ENCODE measurements at regions not wholly inside any gene's neighbourhood (a gene's known extent, or its start where the extent isn't known, plus 50 kb on each side); places are given as distances from the start of the nearest gene placed in this dataset.

GRCh38 chr12:17015501-17015900 lies 409.5 kb upstream of the LMO3 start:
- 0% methylated on average over 1 of the region's 1 CpG for WGBS (ENCODE audit: insufficient coverage, low coverage, missing lambda C conversion rate)
- H2AFZ ChIP-seq (ENCODE audit: low read depth, low read length): no peak overlapping the region
- H3K4me3 ChIP-seq: no peak overlapping the region
- FAIRE-seq (no peak), DNase-seq (ENCODE audit: extremely low read depth in 1 of 4, low spot score in 3 of 4) (no peak), ATAC-seq (no peak)
- no peaks in the 10 kb centered on the region for H3K9me1 ChIP-seq (ENCODE audit: control insufficient read depth, insufficient read depth, low read length)
- H3K4me2 ChIP-seq (ENCODE audit: insufficient read depth, low read length): no peak overlapping the region
- no peaks in the 10 kb centered on the region for H4K20me1 ChIP-seq (replicated peaks; ENCODE audit: control insufficient read depth, insufficient read depth, low read length)
- H3K9ac ChIP-seq (ENCODE audit: insufficient read depth in 1 of 2, low read depth in 2 of 2, low read length in 2 of 2): no peak overlapping the region
- H3K79me2 ChIP-seq (ENCODE audit: control insufficient read depth, insufficient read depth, low read length): no peaks in the 10 kb centered on the region
- no peaks in the 10 kb centered on the region for H3K36me3 ChIP-seq (ENCODE audit: control insufficient read depth, insufficient read depth, low read length)
- in situ Hi-C loops (cut with MboI): no loop called here
- POLR2A ChIA-PET: interaction anchor here (0.7 kb wide), 1 partner anchor 30 kb away, joined by 3 read pairs; no protein-coding TSS in a partner anchor
- no peaks in the 10 kb centered on the region for H3K4me1 ChIP-seq (replicated peaks in 1 of 2; ENCODE audit: control insufficient read depth in 2 of 2, insufficient read depth in 2 of 2, low read length in 2 of 2)
- no peaks in the 10 kb centered on the region for H3K9me3 ChIP-seq (replicated peaks; ENCODE audit: control insufficient read depth, insufficient read depth, low read depth, low read length)
- no peaks in the 10 kb centered on the region for H3K27me3 ChIP-seq (ENCODE audit: control insufficient read depth in 2 of 2, insufficient read depth in 2 of 2, low read length in 2 of 2)
- no peak for TF ChIP-seq ZC3H4 (CRISPR knock-in tag; IDR thresholded peaks at IDR 0.05; ENCODE audit: borderline replicate concordance)
- no peak for TF ChIP-seq TAF1 (IDR thresholded peaks at IDR 0.05; ENCODE audit: control insufficient read depth, extremely low read depth, insufficient read depth, low read length, severe bottlenecking)
- TF ChIP-seq, protein P1, sequence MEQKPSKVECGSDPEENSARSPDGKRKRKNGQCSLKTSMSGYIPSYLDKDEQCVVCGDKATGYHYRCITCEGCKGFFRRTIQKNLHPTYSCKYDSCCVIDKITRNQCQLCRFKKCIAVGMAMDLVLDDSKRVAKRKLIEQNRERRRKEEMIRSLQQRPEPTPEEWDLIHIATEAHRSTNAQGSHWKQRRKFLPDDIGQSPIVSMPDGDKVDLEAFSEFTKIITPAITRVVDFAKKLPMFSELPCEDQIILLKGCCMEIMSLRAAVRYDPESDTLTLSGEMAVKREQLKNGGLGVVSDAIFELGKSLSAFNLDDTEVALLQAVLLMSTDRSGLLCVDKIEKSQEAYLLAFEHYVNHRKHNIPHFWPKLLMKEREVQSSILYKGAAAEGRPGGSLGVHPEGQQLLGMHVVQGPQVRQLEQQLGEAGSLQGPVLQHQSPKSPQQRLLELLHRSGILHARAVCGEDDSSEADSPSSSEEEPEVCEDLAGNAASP (IDR thresholded peaks at IDR 0.05): no peak
- TF ChIP-seq KDM4B (IDR thresholded peaks at IDR 0.05; ENCODE audit: borderline replicate concordance in 2 of 2, low read depth in 1 of 2): no peak
- TF ChIP-seq MCM2 (IDR thresholded peaks at IDR 0.05; ENCODE audit: low read depth): no peak
- no peak for TF ChIP-seq ZNF644 (tag; IDR thresholded peaks at IDR 0.05; ENCODE audit: low read depth)
- TF ChIP-seq, protein P2, sequence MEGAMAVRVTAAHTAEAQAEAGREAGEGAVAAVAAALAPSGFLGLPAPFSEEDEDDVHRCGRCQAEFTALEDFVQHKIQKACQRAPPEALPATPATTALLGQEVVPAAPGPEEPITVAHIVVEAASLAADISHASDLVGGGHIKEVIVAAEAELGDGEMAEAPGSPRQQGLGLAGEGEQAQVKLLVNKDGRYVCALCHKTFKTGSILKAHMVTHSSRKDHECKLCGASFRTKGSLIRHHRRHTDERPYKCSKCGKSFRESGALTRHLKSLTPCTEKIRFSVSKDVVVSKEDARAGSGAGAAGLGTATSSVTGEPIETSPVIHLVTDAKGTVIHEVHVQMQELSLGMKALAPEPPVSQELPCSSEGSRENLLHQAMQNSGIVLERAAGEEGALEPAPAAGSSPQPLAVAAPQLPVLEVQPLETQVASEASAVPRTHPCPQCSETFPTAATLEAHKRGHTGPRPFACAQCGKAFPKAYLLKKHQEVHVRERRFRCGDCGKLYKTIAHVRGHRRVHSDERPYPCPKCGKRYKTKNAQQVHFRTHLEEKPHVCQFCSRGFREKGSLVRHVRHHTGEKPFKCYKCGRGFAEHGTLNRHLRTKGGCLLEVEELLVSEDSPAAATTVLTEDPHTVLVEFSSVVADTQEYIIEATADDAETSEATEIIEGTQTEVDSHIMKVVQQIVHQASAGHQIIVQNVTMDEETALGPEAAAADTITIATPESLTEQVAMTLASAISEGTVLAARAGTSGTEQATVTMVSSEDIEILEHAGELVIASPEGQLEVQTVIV (CRISPR knock-in tag; IDR thresholded peaks at IDR 0.05; ENCODE audit: borderline replicate concordance): no peak
- TF ChIP-seq HCFC1 (IDR thresholded peaks at IDR 0.05; ENCODE audit: low read depth, low read length): no peak
- no peak for TF ChIP-seq RCOR1 (IDR thresholded peaks at IDR 0.05; ENCODE audit: borderline replicate concordance in 1 of 2, low read depth in 2 of 2, low read length in 2 of 2)
- TF ChIP-seq POLR3A (IDR thresholded peaks at IDR 0.05; ENCODE audit: borderline replicate concordance, extremely low read depth, insufficient read depth, insufficient read length): no peak
- no peak for TF ChIP-seq NR3C1 (CRISPR knock-in tag; IDR thresholded peaks at IDR 0.05)
- TF ChIP-seq NR4A1 (CRISPR knock-in tag; IDR thresholded peaks at IDR 0.05): no peak
- TF ChIP-seq NR4A1 (tag; IDR thresholded peaks at IDR 0.05): no peak
- H3K27ac ChIP-seq (ENCODE audit: extremely low read depth, low read depth, low read length): no peak overlapping the region
- BruUV-seq (replicated peaks): no TSS peak
- intact Hi-C loops (cut with micrococcal nuclease): no loop called here
- CTCF ChIA-PET (ENCODE audit: low intra/inter-chr PET ratio): no interaction called here

Measured in K562 (cell line).